Keratinocyte (primary cell): ENCODE measurements at regions not wholly inside any gene's neighbourhood (a gene's known extent, or its start where the extent isn't known, plus 50 kb on each side); places are given as distances from the start of the nearest gene placed in this dataset.

Experiments used
- DNase-seq: peaks from one replicate; pipeline ENCODE4 v3.0.0-alpha.2; 2011; ENCODE audit warnings: low read depth, missing footprints, low spot score
- FAIRE-seq: peaks from 2 replicates; lab custom pipeline; 2011; peaks lifted over from hg19 to GRCh38; lab: Jason Lieb, UNC
- H2AFZ ChIP-seq: 2 replicates; pipeline ENCODE4 v1.6.0; 2012; ENCODE audit warnings: low read length, control low read depth, inconsistent platforms; ENCODE audit not compliant: control insufficient read depth
- H3K27ac ChIP-seq: 2 replicates; pipeline ENCODE4 v1.5.1; 2011; ENCODE audit warnings: low read length; ENCODE audit not compliant: control insufficient read depth, insufficient read depth
- H3K27me3 ChIP-seq: 3 replicates; pipeline ENCODE4 v1.6.0; 2011; ENCODE audit warnings: low read length; ENCODE audit not compliant: control insufficient read depth, insufficient read depth; ENCODE audit errors: extremely low read depth
- H3K36me3 ChIP-seq, 2 experiments: 2 replicates in 1 of 2; 3 replicates in 1 of 2; pipeline ENCODE4 v1.5.1; 2011; ENCODE audit warnings: low read length in 2 of 2, mild to moderate bottlenecking in 1 of 2; ENCODE audit not compliant: control insufficient read depth in 2 of 2, insufficient read depth in 2 of 2; ENCODE audit errors: extremely low read depth in 1 of 2
- H3K4me1 ChIP-seq: 3 replicates; pipeline ENCODE4 v1.5.1; 2011; ENCODE audit warnings: low read length; ENCODE audit not compliant: control insufficient read depth, insufficient read depth; ENCODE audit errors: extremely low read depth
- H3K4me2 ChIP-seq: 3 replicates; pipeline ENCODE4 v1.6.0; 2011; ENCODE audit warnings: low read depth, low read length; ENCODE audit not compliant: control insufficient read depth, insufficient read depth; ENCODE audit errors: extremely low read depth
- H3K4me3 ChIP-seq, 3 experiments: fragments of 200-600 bp in 1 of 3; sonication (generic) in 1 of 3; 2 replicates in 2 of 3; 3 replicates in 1 of 3; pipeline ENCODE4 v1.5.1; 2011 to 2016; ENCODE audit warnings: low read length in 3 of 3, mild to moderate bottlenecking in 3 of 3, control low read depth in 2 of 3, inconsistent platforms in 1 of 3, low read depth in 1 of 3, mixed read lengths in 1 of 3, mixed run types in 1 of 3, moderate library complexity in 1 of 3; ENCODE audit not compliant: control insufficient read depth in 2 of 3, insufficient read depth in 2 of 3; ENCODE audit errors: extremely low read depth in 1 of 3
- H3K79me2 ChIP-seq: 2 replicates; pipeline ENCODE4 v1.6.0; 2012; ENCODE audit warnings: low read length; ENCODE audit not compliant: control insufficient read depth, insufficient read depth
- H3K9ac ChIP-seq: 3 replicates; pipeline ENCODE4 v1.6.0; 2011; ENCODE audit warnings: low read length; ENCODE audit not compliant: control insufficient read depth, insufficient read depth; ENCODE audit errors: extremely low read depth
- H3K9me1 ChIP-seq: 3 replicates; pipeline ENCODE4 v1.6.0; 2011; ENCODE audit warnings: low read length; ENCODE audit not compliant: control insufficient read depth, insufficient read depth; ENCODE audit errors: extremely low read depth
- H3K9me3 ChIP-seq: 2 replicates; pipeline ENCODE4 v1.5.1; 2012; ENCODE audit warnings: low read depth, low read length; ENCODE audit not compliant: control insufficient read depth
- H4K20me1 ChIP-seq: 3 replicates; pipeline ENCODE4 v1.6.0; 2011; ENCODE audit warnings: low read length; ENCODE audit not compliant: control insufficient read depth, insufficient read depth; ENCODE audit errors: extremely low read depth
- CTCF ChIP-seq, 3 experiments: IDR thresholded peaks in 1 of 3; conservative IDR thresholded peaks in 1 of 3; optimal IDR thresholded peaks in 1 of 3; 2 replicates in 2 of 3; 3 replicates in 1 of 3; pipeline versions ENCODE3 to v1.5.1; 2011; ENCODE audit warnings: low read length in 3 of 3, mild to moderate bottlenecking in 3 of 3, moderate library complexity in 2 of 3, control low read depth in 1 of 3, inconsistent platforms in 1 of 3; ENCODE audit not compliant: insufficient read depth in 2 of 3; ENCODE audit errors: extremely low read depth in 1 of 3
- EZH2 ChIP-seq: IDR thresholded peaks from one replicate; pipeline ENCODE4 v1.6.1; 2012; ENCODE audit warnings: inconsistent platforms, mild to moderate bottlenecking, low read length, moderate library complexity
- dilution Hi-C: fragments of 300-500 bp; cut with MboI; formaldehyde crosslinking; loops from one replicate; pipeline ENCODE4 v1.7.0; 2020; ENCODE audit warnings: low sequenced_read_pairs; ENCODE audit not compliant: extremely low pct_ligation_motif_present

- H3K27me3 ChIP-seq = no peaks in the 10 kb centered on the region
- dilution Hi-C loops = no loop called here
- FAIRE-seq (no peak), DNase-seq (no peak)
- H4K20me1 ChIP-seq = no peaks in the 10 kb centered on the region
- no peaks in the 10 kb centered on the region for H3K4me1 ChIP-seq
- no peak overlapping the region for H2AFZ ChIP-seq
- no peak overlapping the region for H3K4me2 ChIP-seq
- no peak overlapping the region for H3K27ac ChIP-seq
- H3K9ac ChIP-seq = no peak overlapping the region
- TF ChIP-seq EZH2 = no peak
- TF ChIP-seq CTCF (optimal IDR thresholded peaks at IDR 0.05 in 1 of 3, IDR thresholded peaks at IDR 0.05 in 1 of 3, conservative IDR thresholded peaks at IDR 0.05 in 1 of 3; ENCODE audit: extremely low read depth in 1 of 3, insufficient read depth in 2 of 3, low read length in 3 of 3) = no peak
- no peaks in the 10 kb centered on the region for H3K36me3 ChIP-seq
- H3K9me3 ChIP-seq = no peaks in the 10 kb centered on the region
- no peaks in the 10 kb centered on the region for H3K9me1 ChIP-seq
- no peak overlapping the region for H3K4me3 ChIP-seq
- no peaks in the 10 kb centered on the region for H3K79me2 ChIP-seq
These were observed 399.3 kb downstream of the DOK5 start for GRCh38 chr20:54874718-54875117.

- no peak for FAIRE-seq
- Histone ChIP-seq H3K79me2 (no peaks in the 10 kb centered on the region), H3K4me2 (no peak overlapping the region), H3K9ac (no peak overlapping the region), H2AFZ (no peak overlapping the region), H3K4me3 (no peak overlapping the region), H3K9me1 (no peaks in the 10 kb centered on the region), H3K36me3 (no peaks in the 10 kb centered on the region), H3K27me3 (no peaks in the 10 kb centered on the region), H3K4me1 (no peaks in the 10 kb centered on the region), H3K9me3 (no peaks in the 10 kb centered on the region), H4K20me1 (no peaks in the 10 kb centered on the region), H3K27ac (no peak overlapping the region)
- dilution Hi-C loops = no loop called here
- DNase-seq = no peak
- TF ChIP-seq CTCF (optimal IDR thresholded peaks at IDR 0.05 in 1 of 3, IDR thresholded peaks at IDR 0.05 in 1 of 3, conservative IDR thresholded peaks at IDR 0.05 in 1 of 3; ENCODE audit: extremely low read depth in 1 of 3, insufficient read depth in 2 of 3, low read length in 3 of 3) (no peak), EZH2 (no peak)
These were observed 397.0 kb downstream of the DOK5 start for GRCh38 chr20:54872440-54872839.
